ENCODE measurements at regions not wholly inside any gene's neighbourhood (a gene's known extent, or its start where the extent isn't known, plus 50 kb on each side); places are given as distances from the start of the nearest gene placed in this dataset.

DNA sequence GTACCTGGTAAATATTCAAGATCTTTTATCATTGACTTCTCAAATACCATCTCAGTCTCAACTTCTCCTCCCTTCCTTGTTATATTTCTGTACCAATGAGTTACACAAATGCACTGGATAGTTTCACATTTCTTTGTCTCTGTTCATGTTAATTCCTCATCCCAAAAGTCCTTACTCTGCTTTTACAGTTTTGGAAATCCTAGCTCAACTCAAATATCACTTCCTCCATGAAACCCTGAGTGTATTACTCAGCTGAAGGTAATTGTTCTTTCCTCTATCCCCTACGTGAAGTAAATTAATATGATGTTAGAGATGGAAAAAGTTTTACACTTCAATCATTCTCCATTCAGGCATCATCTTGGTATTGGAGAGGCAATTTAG lies 241.5 kb downstream of the TLE4 start:
- WGBS, 2 experiments (ENCODE audit: extremely low coverage in 1 of 2, insufficient coverage in 1 of 2, insufficient read length in 1 of 2, insufficient replicate concordance in 2 of 2, low coverage in 1 of 2, low lambda C conversion rate in 2 of 2, missing lambda C conversion rate in 1 of 2): 86% methylated on average over 1 of the region's 1 CpG; no CpG with 5 or more reads in 1 of the 2 experiments
- Histone ChIP-seq H3K79me1 (ENCODE audit: low read depth, low read length) (no peaks in the 10 kb centered on the region), H3K18ac (ENCODE audit: extremely low read depth, low read length) (no peak overlapping the region), H3K4me2 (ENCODE audit: insufficient read depth in 1 of 2, low read depth in 2 of 2, low read length in 2 of 2) (no peak overlapping the region), H2BK12ac (ENCODE audit: low read depth, low read length) (no peak overlapping the region), H2BK15ac (ENCODE audit: low read length) (no peak overlapping the region), H4K5ac (ENCODE audit: insufficient read length, low read depth, low read length) (no peak overlapping the region), H3K79me2 (ENCODE audit: control insufficient read depth in 1 of 2, insufficient read depth in 2 of 2, low read length in 2 of 2) (no peaks in the 10 kb centered on the region), H3K14ac (ENCODE audit: insufficient read length) (no peak overlapping the region), H3K9ac (replicated peaks in 1 of 4; ENCODE audit: extremely low read depth in 1 of 4, low read depth in 3 of 4, low read length in 3 of 4) (no peak overlapping the region), H3K4me3 (ENCODE audit: extremely low read depth in 1 of 4, insufficient read depth in 2 of 4, low read depth in 3 of 4, low read length in 4 of 4) (no peak overlapping the region), H4K8ac (ENCODE audit: extremely low read depth, insufficient read depth, low read length) (no peak overlapping the region), H3K36me3 (ENCODE audit: control insufficient read depth in 2 of 4, insufficient read depth in 4 of 4, low read length in 3 of 4) (no peaks in the 10 kb centered on the region), H3K4me1 (replicated peaks in 1 of 4; ENCODE audit: control insufficient read depth in 3 of 4, insufficient read depth in 4 of 4, low read length in 3 of 4) (peaks cover 3 to 11% (median 8%) of the 10 kb centered on the region in 4 experiments; a peak in 5 of 7 replicates), H3K27me3 (replicated peaks in 1 of 4; ENCODE audit: control insufficient read depth in 3 of 4, extremely low read depth in 1 of 4, insufficient read depth in 3 of 4, low read length in 3 of 4) (no peaks in the 10 kb centered on the region), H2AFZ (ENCODE audit: low read length) (no peak overlapping the region), H3K4ac (replicated peaks; ENCODE audit: insufficient read length, low read depth, low read length) (no peak overlapping the region), H4K20me1 (replicated peaks in 1 of 2; ENCODE audit: control insufficient read depth in 1 of 2, insufficient read depth in 2 of 2, low read length in 2 of 2) (no peaks in the 10 kb centered on the region), H2BK120ac (replicated peaks; ENCODE audit: low read depth, low read length) (no peak overlapping the region), H2AK5ac (ENCODE audit: low read depth, low read length) (no peak overlapping the region), H3K23ac (ENCODE audit: insufficient read length) (no peak overlapping the region), H3K56ac (replicated peaks; ENCODE audit: insufficient read length, low read depth, low read length) (no peak overlapping the region), H3K9me3 (ENCODE audit: insufficient read depth in 2 of 2, low read depth in 1 of 2, low read length in 1 of 2) (no peaks in the 10 kb centered on the region), H3K27ac (ENCODE audit: low read depth, low read length) (no peak overlapping the region), H4K91ac (replicated peaks; ENCODE audit: insufficient read length, low read length) (no peak overlapping the region), H2BK20ac (ENCODE audit: low read length) (no peak overlapping the region), H2BK5ac (ENCODE audit: low read depth, low read length) (no peak overlapping the region), H3K23me2 (ENCODE audit: low read depth, low read length) (no peaks in the 10 kb centered on the region)
- no peak for DNase-seq (ENCODE audit: low read depth in 1 of 2, low spot score in 2 of 2)
- POLR2A ChIA-PET (ENCODE audit: partially characterized antibody): interaction anchor here (0.6 kb wide), 1 partner anchor 1000 kb away, joined by 4 read pairs; no protein-coding TSS in a partner anchor
- CTCF ChIA-PET (ENCODE audit: partially characterized antibody): no interaction called here
- FAIRE-seq: no peak
- TF ChIP-seq NANOG (IDR thresholded peaks at IDR 0.05; ENCODE audit: insufficient read depth, low read depth, low read length, poor library complexity, severe bottlenecking) (no peak), TAF7 (optimal IDR thresholded peaks at IDR 0.05; ENCODE audit: borderline replicate concordance, low read depth, low read length) (no peak), TBP (IDR thresholded peaks at IDR 0.05; ENCODE audit: low read depth, low read length) (no peak), TEAD4 (IDR thresholded peaks at IDR 0.05; ENCODE audit: low read depth, low read length) (no peak), KDM5A (IDR thresholded peaks at IDR 0.05; ENCODE audit: low read length) (no peak), SP2 (IDR thresholded peaks at IDR 0.05; ENCODE audit: low read length) (no peak), BRCA1 (IDR thresholded peaks at IDR 0.05; ENCODE audit: low read depth, low read length) (no peak), GABPA (IDR thresholded peaks at IDR 0.05; ENCODE audit: borderline replicate concordance, insufficient read depth, low read length) (no peak)
- TF ChIP-seq, protein P1, sequence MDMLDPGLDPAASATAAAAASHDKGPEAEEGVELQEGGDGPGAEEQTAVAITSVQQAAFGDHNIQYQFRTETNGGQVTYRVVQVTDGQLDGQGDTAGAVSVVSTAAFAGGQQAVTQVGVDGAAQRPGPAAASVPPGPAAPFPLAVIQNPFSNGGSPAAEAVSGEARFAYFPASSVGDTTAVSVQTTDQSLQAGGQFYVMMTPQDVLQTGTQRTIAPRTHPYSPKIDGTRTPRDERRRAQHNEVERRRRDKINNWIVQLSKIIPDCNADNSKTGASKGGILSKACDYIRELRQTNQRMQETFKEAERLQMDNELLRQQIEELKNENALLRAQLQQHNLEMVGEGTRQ (IDR thresholded peaks at IDR 0.05; ENCODE audit: low read length): no peak
- TF ChIP-seq, protein P2, sequence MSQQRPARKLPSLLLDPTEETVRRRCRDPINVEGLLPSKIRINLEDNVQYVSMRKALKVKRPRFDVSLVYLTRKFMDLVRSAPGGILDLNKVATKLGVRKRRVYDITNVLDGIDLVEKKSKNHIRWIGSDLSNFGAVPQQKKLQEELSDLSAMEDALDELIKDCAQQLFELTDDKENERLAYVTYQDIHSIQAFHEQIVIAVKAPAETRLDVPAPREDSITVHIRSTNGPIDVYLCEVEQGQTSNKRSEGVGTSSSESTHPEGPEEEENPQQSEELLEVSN (IDR thresholded peaks at IDR 0.05): no peak
- TF ChIP-seq, protein P3, sequence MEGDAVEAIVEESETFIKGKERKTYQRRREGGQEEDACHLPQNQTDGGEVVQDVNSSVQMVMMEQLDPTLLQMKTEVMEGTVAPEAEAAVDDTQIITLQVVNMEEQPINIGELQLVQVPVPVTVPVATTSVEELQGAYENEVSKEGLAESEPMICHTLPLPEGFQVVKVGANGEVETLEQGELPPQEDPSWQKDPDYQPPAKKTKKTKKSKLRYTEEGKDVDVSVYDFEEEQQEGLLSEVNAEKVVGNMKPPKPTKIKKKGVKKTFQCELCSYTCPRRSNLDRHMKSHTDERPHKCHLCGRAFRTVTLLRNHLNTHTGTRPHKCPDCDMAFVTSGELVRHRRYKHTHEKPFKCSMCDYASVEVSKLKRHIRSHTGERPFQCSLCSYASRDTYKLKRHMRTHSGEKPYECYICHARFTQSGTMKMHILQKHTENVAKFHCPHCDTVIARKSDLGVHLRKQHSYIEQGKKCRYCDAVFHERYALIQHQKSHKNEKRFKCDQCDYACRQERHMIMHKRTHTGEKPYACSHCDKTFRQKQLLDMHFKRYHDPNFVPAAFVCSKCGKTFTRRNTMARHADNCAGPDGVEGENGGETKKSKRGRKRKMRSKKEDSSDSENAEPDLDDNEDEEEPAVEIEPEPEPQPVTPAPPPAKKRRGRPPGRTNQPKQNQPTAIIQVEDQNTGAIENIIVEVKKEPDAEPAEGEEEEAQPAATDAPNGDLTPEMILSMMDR (IDR thresholded peaks at IDR 0.05; ENCODE audit: control extremely low read depth in 1 of 3, insufficient read depth in 1 of 3, low read depth in 1 of 3, low read length in 3 of 3): no peak
